IPS-15b (cell line): ENCODE measurements at regions not wholly inside any gene's neighbourhood (a gene's known extent, or its start where the extent isn't known, plus 50 kb on each side); places are given as distances from the start of the nearest gene placed in this dataset.

Source experiments
- H3K27me3 ChIP-seq: one replicate; pipeline ENCODE4 v1.6.1; 2013; ENCODE audit warnings: low read length; ENCODE audit not compliant: control insufficient read depth, insufficient read depth
- H3K36me3 ChIP-seq: one replicate; pipeline ENCODE4 v1.6.1; 2013; ENCODE audit warnings: low read length; ENCODE audit not compliant: control insufficient read depth, insufficient read depth
- H3K4me1 ChIP-seq: one replicate; pipeline ENCODE4 v1.6.1; 2013; ENCODE audit warnings: mild to moderate bottlenecking, low read length; ENCODE audit not compliant: control insufficient read depth, insufficient read depth
- H3K4me3 ChIP-seq: one replicate; pipeline ENCODE4 v1.5.1; 2013; ENCODE audit warnings: low read depth, low read length
- H3K9ac ChIP-seq: one replicate; pipeline ENCODE4 v1.6.1; 2013; ENCODE audit warnings: low read depth, mild to moderate bottlenecking, low read length
- H3K9me3 ChIP-seq: one replicate; pipeline ENCODE4 v1.6.1; 2013; ENCODE audit warnings: mild to moderate bottlenecking, low read length; ENCODE audit not compliant: control insufficient read depth, insufficient read depth

DNA sequence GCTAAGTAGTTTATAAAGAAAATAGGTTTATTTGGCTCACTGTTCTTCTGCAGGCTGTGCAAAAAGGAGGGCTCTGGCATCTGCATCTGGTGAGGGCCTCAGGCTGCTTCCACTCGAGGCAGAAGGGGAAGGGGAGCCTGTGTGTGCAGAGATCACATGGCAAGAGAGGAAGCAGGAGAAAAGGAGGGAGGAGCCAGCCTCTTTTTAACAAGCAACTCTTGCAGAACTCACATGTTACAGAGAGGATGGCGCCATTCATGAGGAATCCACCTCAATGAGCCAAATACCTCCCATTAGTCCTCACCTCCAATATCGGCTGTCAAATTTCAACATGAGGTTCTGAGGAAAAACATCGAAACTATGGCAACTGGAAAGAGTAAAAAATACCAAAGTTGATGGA is 666.6 kb upstream of the SLC35B3 start:
- Histone ChIP-seq H3K27me3 (no peaks in the 10 kb centered on the region), H3K36me3 (no peaks in the 10 kb centered on the region), H3K9ac (no peak overlapping the region), H3K4me1 (no peaks in the 10 kb centered on the region), H3K4me3 (no peak overlapping the region), H3K9me3 (no peaks in the 10 kb centered on the region)

DNA sequence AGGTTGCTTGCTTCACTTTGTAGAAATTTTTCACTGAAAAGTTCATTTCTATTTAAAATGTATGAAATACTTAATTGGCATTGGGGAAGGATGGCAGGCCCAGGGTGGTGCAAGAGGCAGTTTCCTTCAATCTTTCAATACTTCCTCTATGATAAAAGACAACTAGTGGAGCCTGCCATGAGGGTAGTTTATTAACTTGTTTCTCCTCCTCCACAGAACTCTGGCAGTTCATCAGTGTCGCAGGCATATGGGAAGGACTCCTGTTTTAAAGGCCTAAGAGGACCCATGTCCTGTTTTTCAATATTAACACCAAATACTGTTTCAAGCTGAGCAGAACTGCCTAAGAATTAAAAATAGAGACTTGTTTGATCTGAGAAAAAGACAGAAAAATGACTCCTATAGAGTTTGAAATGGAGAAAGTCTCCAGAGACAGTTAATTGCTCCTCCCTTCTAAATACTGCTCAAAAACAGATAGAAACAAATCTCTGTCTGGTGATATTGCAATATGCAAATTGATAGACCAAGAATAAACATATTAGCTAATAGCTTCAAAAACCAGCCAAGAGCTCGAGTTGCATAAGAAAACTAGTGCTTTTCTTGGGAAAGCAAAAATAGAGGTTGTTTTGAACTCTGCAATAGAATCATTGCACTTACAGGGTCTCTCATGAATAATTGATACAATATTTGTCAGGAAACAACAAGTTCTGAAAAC is 665.7 kb upstream of the SLC35B3 start:
- H3K27me3 ChIP-seq = no peaks in the 10 kb centered on the region
- no peaks in the 10 kb centered on the region for H3K36me3 ChIP-seq
- H3K4me1 ChIP-seq = no peaks in the 10 kb centered on the region
- no peak overlapping the region for H3K4me3 ChIP-seq
- no peak overlapping the region for H3K9ac ChIP-seq
- H3K9me3 ChIP-seq = no peaks in the 10 kb centered on the region

DNA sequence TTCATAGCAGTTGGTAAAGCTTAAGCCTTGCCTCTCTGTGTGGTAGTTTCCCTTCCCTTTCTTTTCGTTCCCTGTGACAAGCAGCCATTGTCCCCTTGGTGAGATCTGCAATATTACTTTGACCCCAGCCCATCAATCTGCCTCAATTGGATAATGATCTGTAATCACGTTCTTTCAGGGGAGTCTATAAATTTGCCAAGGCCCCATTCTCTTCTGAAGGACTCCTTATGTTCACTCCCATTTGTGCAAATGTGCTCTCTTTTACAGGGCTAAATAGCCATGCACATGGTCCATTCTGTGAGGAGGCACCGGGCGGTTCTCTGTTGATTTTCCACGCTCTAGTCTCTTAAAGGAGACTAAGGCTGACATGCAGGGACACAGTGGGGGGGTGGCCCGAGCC is 660.4 kb upstream of the SLC35B3 start:
- Histone ChIP-seq H3K4me1 (no peaks in the 10 kb centered on the region), H3K27me3 (no peaks in the 10 kb centered on the region), H3K9me3 (no peaks in the 10 kb centered on the region), H3K9ac (no peak overlapping the region), H3K36me3 (no peaks in the 10 kb centered on the region), H3K4me3 (no peak overlapping the region)

DNA sequence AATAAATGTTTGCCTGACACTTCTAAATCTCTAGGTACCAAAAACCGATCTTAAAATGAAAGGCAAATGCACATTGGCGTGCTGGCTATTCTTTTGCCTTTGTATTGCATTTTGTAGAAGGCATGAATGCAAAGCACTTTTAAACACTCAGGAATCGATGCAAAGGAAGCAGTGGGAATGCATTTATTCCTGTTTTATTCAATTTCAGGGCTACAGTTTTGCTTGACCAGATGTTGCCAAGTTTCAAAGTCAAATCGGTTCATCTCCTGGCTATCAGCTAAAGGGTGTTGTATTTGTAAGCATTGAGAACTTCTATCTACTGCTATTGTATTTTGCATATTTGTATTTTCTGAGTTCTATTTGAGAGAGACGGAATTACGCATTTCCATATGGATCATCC is 659.8 kb upstream of the SLC35B3 start:
- no peaks in the 10 kb centered on the region for H3K27me3 ChIP-seq
- no peaks in the 10 kb centered on the region for H3K4me1 ChIP-seq
- H3K4me3 ChIP-seq = no peak overlapping the region
- H3K9me3 ChIP-seq = no peaks in the 10 kb centered on the region
- H3K36me3 ChIP-seq = no peaks in the 10 kb centered on the region
- H3K9ac ChIP-seq = no peak overlapping the region

DNA sequence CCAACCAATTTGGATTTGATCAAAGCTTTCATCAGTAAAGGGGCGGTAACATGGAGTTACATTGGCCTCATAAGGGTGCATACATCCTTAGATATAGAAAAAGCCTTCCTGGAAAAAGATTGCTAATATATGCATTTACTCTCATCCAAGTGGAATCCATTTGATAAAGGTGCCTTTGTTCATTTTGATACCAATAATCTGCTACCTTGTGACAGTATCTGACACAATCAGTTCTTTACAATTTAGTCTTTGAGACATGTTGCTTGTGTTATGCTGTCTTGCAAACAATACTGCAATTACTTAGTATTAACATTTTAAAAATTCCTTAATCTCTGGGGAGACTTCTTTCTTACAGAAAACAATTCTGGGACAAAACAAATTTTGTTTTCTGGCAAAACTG is 654.4 kb upstream of the SLC35B3 start:
- H3K4me3 ChIP-seq = no peak overlapping the region
- no peaks in the 10 kb centered on the region for H3K36me3 ChIP-seq
- no peaks in the 10 kb centered on the region for H3K9me3 ChIP-seq
- H3K4me1 ChIP-seq = peaks cover 6% of the 10 kb centered on the region
- no peak overlapping the region for H3K9ac ChIP-seq
- H3K27me3 ChIP-seq = no peaks in the 10 kb centered on the region

DNA sequence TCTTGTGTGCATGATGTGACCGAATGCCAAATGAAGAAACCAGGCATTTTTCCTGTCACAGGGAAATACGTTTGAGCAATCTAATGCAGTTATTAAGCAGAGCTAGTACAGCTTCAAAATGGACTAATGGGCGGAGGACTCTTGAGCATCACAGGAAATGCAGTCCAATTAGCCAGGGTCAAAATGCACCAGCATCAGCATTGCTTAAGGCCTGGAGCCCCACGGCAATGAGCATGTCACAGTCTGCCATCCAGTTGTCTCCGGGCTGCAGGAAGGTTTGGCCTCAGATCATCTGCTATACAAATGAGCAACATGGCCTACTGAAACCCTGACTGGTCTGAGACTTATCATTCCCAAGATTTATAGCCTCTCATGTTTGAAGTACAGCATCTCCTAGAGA is 652.1 kb upstream of the SLC35B3 start:
- Histone ChIP-seq H3K36me3 (no peaks in the 10 kb centered on the region), H3K4me3 (no peak overlapping the region), H3K27me3 (no peaks in the 10 kb centered on the region), H3K4me1 (peaks cover 6% of the 10 kb centered on the region), H3K9me3 (no peaks in the 10 kb centered on the region), H3K9ac (no peak overlapping the region)

DNA sequence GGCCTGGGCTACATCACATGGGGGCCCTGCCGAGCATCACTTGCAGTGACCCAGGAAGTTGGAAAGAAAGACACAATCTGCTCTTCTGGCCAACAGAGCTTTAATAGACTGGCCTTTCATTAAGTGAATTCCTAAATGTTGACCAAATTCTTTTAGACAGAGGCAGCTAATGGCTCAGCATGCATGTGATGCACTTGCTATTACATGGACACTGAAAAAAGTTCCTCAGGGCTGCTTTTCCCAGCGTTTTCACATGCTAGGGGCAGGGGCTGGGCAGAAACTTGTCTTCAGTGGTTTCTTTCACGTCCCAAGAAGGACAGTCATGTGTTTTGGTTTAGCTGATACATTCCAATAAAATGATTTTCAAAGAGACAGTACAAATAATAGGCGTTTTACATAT is 651.0 kb upstream of the SLC35B3 start:
- Histone ChIP-seq H3K36me3 (no peaks in the 10 kb centered on the region), H3K9ac (no peak overlapping the region), H3K27me3 (no peaks in the 10 kb centered on the region), H3K4me3 (no peak overlapping the region), H3K9me3 (no peaks in the 10 kb centered on the region), H3K4me1 (peaks cover 6% of the 10 kb centered on the region)

DNA sequence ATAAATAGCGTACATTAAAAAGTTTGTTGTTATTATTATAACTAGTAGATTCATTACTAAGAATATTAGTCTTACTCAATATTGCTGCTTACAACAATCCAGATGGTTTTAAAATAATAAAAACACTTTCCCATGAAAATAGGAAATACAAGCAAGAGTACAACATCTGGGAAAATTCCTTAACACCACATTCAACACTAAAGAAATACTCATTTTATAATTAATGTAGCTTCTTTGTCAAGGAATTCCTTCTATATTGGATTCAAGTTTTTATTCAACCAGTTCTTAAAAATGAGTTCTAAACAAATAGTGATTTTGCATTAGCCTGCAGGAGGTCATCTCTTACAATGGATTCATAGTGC is 650.3 kb upstream of the SLC35B3 start:
- H3K9me3 ChIP-seq = no peaks in the 10 kb centered on the region
- no peak overlapping the region for H3K4me3 ChIP-seq
- H3K4me1 ChIP-seq = peaks cover 6% of the 10 kb centered on the region
- no peaks in the 10 kb centered on the region for H3K36me3 ChIP-seq
- H3K9ac ChIP-seq = no peak overlapping the region
- no peaks in the 10 kb centered on the region for H3K27me3 ChIP-seq

DNA sequence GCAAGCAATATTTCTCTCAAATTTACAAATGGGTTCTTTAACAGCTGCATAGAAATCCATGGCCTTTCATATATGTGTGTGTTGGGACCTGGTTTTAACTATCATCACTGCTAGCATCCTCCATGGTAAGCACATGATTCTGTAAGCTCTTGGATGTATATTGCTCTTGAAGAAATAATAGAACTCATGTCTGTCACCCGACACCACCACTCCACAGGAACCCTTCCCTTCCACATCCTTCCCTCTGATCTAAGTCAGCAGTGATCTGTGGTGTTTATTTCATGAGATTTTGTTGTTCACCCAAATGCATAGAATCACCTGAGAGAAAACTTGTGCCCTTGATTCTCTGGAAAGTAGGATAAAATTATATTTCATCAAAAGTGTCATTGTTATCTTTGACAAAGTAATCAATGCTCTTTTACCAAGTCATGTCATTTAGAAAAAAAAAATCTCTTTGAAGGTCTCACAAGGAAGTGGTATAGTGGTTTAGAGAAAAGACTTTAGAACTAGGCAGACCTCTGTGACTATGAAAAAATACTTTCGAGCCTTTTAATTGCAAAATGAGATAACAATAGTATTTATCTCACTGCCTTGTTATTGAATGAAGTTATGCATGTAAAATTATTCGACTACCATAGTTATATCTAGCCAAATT is 649.8 kb upstream of the SLC35B3 start:
- H3K9ac ChIP-seq = no peak overlapping the region
- peaks cover 6% of the 10 kb centered on the region for H3K4me1 ChIP-seq
- no peaks in the 10 kb centered on the region for H3K9me3 ChIP-seq
- no peaks in the 10 kb centered on the region for H3K27me3 ChIP-seq
- H3K36me3 ChIP-seq = no peaks in the 10 kb centered on the region
- no peak overlapping the region for H3K4me3 ChIP-seq

DNA sequence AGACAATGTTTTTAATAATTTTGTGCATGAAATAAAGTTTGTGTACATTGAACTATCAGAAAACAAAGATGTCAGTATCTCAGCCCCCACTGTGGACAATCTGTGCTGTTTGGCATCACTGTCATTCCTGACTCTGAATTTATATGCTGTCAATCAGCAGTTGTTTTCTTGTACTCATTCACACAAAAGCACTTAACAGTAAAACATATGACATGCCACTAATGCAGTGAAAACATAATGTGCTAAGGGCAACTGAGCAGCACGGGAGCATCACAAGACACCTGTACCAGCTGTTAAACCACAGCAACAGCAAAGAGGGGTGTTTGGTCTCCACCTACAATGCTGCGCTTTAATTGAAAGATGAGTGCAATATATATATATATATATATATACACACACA is 647.8 kb upstream of the SLC35B3 start:
- H3K9me3 ChIP-seq = no peaks in the 10 kb centered on the region
- H3K4me1 ChIP-seq = peaks cover 6% of the 10 kb centered on the region
- no peak overlapping the region for H3K4me3 ChIP-seq
- H3K36me3 ChIP-seq = no peaks in the 10 kb centered on the region
- no peak overlapping the region for H3K9ac ChIP-seq
- no peaks in the 10 kb centered on the region for H3K27me3 ChIP-seq

DNA sequence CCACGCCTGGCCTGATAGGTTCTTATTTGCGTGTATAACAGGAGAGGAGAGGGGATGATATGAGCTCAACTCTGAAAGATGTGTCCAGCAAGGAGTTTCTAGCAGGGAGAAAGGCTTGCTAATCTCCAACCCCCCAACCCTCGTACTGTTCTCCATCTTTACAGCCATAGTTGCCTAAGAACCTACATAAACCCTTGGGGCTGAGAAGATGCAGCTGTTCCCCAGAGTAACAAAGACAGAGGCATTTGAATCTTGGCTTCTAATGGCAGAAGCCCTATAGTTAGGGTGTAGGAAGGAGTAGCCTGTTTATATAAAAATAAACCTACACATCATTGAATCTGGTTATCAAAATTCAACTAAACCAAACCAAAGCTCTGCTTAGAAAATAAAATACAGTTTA is 631.4 kb upstream of the SLC35B3 start:
- Histone ChIP-seq H3K36me3 (no peaks in the 10 kb centered on the region), H3K27me3 (no peaks in the 10 kb centered on the region), H3K9ac (no peak overlapping the region), H3K9me3 (no peaks in the 10 kb centered on the region), H3K4me3 (no peak overlapping the region), H3K4me1 (no peaks in the 10 kb centered on the region)

DNA sequence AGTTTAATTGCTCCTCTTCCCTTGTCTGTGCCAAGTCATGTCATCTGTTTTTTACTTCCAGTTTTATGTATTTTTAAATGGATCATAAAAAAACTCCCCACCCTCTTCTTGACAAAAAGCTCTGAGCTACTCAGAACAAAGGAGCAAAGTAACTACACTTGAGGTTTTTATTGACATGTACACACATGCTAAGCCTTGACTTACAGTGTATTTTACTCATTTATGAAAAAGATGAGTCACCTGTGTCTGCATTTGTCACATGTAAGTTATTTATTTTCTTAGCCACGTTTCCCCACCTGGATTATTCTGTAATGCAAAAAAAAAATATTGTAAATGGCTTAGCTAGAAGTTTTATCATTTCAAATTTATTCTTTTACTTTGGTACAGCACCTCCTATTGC is 628.8 kb upstream of the SLC35B3 start:
- Histone ChIP-seq H3K9ac (no peak overlapping the region), H3K4me3 (no peak overlapping the region), H3K9me3 (no peaks in the 10 kb centered on the region), H3K4me1 (no peaks in the 10 kb centered on the region), H3K36me3 (no peaks in the 10 kb centered on the region), H3K27me3 (no peaks in the 10 kb centered on the region)
